ENCODE measurements at regions not wholly inside any gene's neighbourhood (a gene's known extent, or its start where the extent isn't known, plus 50 kb on each side); places are given as distances from the start of the nearest gene placed in this dataset.
"Not testable (repeated sequence)": the region's sequence is repeated elsewhere in the genome, so short reads cannot be mapped to it uniquely, and the experiment has no call there.

- TF ChIP-seq, protein P1, sequence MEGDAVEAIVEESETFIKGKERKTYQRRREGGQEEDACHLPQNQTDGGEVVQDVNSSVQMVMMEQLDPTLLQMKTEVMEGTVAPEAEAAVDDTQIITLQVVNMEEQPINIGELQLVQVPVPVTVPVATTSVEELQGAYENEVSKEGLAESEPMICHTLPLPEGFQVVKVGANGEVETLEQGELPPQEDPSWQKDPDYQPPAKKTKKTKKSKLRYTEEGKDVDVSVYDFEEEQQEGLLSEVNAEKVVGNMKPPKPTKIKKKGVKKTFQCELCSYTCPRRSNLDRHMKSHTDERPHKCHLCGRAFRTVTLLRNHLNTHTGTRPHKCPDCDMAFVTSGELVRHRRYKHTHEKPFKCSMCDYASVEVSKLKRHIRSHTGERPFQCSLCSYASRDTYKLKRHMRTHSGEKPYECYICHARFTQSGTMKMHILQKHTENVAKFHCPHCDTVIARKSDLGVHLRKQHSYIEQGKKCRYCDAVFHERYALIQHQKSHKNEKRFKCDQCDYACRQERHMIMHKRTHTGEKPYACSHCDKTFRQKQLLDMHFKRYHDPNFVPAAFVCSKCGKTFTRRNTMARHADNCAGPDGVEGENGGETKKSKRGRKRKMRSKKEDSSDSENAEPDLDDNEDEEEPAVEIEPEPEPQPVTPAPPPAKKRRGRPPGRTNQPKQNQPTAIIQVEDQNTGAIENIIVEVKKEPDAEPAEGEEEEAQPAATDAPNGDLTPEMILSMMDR (IDR thresholded peaks at IDR 0.05): not testable (repeated sequence)
- not testable (repeated sequence) for TF ChIP-seq POLR2A (IDR thresholded peaks at IDR 0.05; ENCODE audit: low read length)
Observed at GRCh38 chr9:79103257-79103656, 468.5 kb upstream of the TLE4 start.
